Activated naive CD8-positive, alpha-beta T cell treated with anti-CD3 and anti-CD28 coated beads for 36 hours (primary cell): ENCODE measurements at regions not wholly inside any gene's neighbourhood (a gene's known extent, or its start where the extent isn't known, plus 50 kb on each side); places are given as distances from the start of the nearest gene placed in this dataset.

Experiments
- DNase-seq: peaks from one replicate; pipeline ENCODE4 v3.0.0; 2021
- H3K27ac Mint-ChIP-seq: one replicate; pipeline ENCODE4 v1.8.0; 2022; ENCODE audit warnings: mild to moderate bottlenecking, moderate library complexity, mixed read lengths
- H3K27me3 Mint-ChIP-seq: one replicate; pipeline ENCODE4 v1.8.0; 2022; ENCODE audit warnings: mild to moderate bottlenecking, mixed read lengths
- H3K36me3 Mint-ChIP-seq: one replicate; pipeline ENCODE4 v1.8.0; 2021; ENCODE audit warnings: mild to moderate bottlenecking, mixed read lengths
- H3K4me1 Mint-ChIP-seq: one replicate; pipeline ENCODE4 v1.8.0; 2021; ENCODE audit warnings: mixed read lengths
- H3K4me3 Mint-ChIP-seq: one replicate; pipeline ENCODE4 v1.8.0; 2022; ENCODE audit warnings: mild to moderate bottlenecking, moderate library complexity, mixed read lengths
- H3K9me3 Mint-ChIP-seq: one replicate; pipeline ENCODE4 v1.8.0; 2022; ENCODE audit warnings: mixed read lengths

DNA sequence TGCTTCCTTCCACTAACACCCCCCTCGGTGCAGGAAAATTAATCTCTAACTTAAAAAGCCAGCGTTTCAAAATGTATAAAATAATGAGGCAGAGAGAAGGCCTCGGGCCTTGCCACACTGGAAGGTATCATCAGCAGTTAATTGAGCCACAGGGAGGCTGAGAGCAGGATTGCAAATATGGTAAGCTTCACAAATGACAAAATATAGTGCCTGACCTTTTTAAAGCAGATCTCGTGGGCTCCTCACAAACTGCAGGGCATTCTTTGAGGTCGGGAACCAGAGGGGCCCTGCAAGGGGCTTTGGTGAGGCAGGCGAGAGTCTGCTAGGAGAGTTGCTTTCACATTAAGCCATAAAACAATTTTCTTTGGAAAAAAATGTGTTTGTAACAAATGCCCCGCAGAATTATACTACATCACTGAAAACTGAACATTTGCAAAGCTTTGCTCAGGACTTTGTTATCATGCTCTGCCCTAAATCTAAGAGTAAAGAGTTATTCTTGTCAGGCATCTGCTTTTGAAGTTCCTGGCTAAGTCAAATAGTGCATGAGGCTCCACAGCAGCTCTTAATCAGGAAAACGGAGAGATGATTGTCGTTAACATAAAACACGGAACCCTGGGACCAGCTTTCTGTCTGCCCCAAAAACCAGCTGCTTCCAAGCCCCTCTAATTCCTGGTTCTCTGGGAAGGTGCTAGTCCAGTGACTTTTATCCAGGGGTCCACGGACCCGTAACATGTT lies 61.4 kb upstream of the SYT13 start:
- no peak overlapping the region for H3K4me3 Mint-ChIP-seq
- H3K9me3 Mint-ChIP-seq = peaks cover 2% of the 10 kb centered on the region
- DNase-seq = no peak
- H3K27ac Mint-ChIP-seq = no peak overlapping the region
- H3K4me1 Mint-ChIP-seq = peaks cover 7% of the 10 kb centered on the region
- H3K36me3 Mint-ChIP-seq = no peaks in the 10 kb centered on the region
- peaks cover 12% of the 10 kb centered on the region for H3K27me3 Mint-ChIP-seq

DNA sequence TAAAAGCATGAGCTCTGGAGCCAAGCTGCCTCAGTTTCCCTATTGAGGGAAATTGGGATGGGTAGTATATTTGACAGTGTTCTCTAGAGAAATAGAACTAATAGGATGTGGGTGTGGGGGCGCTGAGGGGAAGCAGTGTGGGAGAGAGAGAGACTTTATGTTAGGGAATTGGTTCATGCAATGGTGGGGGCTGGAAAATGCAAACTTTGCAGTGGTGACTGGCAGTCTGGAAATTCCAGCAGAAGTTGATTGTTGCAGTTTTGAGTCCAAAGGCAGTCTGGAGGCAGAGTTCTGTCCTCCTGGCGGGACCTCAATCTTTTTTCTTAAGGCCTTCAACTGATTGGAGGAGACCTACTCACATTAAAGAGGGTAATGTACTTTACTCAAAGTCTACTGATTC lies 59.4 kb upstream of the SYT13 start:
- Mint-ChIP-seq H3K36me3 (no peaks in the 10 kb centered on the region), H3K27ac (no peak overlapping the region), H3K4me3 (no peak overlapping the region), H3K4me1 (peaks cover 5% of the 10 kb centered on the region), H3K9me3 (no peaks in the 10 kb centered on the region), H3K27me3 (peaks cover 17% of the 10 kb centered on the region)
- no peak for DNase-seq

DNA sequence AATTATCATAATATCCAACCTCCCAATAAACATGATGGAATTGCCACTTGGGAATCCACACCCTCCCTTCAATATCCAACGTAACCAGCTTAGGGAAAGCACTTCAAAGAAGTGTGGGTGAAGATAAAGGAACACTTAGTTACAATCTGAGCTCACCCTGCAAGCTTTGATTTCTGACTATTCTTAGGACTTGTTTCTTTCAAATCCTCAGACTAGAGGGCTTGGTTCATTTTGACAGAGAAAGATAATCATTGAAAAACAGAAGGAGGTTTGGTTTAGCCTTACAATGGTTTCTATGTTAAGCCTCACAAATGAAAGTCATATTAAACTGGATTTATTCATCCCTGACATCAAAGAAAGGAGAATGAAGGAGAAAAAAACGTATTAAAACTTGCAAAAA lies 57.9 kb upstream of the SYT13 start:
- peaks cover 12% of the 10 kb centered on the region for H3K4me1 Mint-ChIP-seq
- no peaks in the 10 kb centered on the region for H3K36me3 Mint-ChIP-seq
- no peak overlapping the region for H3K4me3 Mint-ChIP-seq
- no peak for DNase-seq
- H3K27me3 Mint-ChIP-seq = peaks cover 17% of the 10 kb centered on the region
- no peak overlapping the region for H3K27ac Mint-ChIP-seq
- H3K9me3 Mint-ChIP-seq = no peaks in the 10 kb centered on the region

DNA sequence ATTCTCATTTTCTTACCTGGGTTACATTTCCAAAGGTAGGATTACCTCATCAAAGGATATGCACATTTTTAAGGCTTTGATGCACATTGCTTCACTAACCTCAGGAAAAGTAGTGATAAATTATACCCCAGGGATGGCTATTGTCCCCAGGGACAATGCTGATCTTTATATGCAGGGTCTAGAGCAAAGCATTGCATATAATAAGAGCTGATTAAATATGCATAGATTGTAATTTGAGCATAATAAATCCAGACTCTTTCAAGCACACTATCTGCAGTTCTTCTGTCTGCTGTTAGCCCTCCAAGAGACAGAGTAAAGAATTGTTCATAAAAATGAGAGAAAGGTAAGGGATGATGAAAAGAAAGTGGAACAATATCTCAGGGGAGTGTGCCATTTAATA lies 57.3 kb upstream of the SYT13 start:
- H3K27ac Mint-ChIP-seq = no peak overlapping the region
- H3K27me3 Mint-ChIP-seq = peaks cover 17% of the 10 kb centered on the region
- H3K9me3 Mint-ChIP-seq = no peaks in the 10 kb centered on the region
- H3K4me3 Mint-ChIP-seq = no peak overlapping the region
- DNase-seq = no peak
- H3K36me3 Mint-ChIP-seq = no peaks in the 10 kb centered on the region
- peaks cover 12% of the 10 kb centered on the region for H3K4me1 Mint-ChIP-seq

DNA sequence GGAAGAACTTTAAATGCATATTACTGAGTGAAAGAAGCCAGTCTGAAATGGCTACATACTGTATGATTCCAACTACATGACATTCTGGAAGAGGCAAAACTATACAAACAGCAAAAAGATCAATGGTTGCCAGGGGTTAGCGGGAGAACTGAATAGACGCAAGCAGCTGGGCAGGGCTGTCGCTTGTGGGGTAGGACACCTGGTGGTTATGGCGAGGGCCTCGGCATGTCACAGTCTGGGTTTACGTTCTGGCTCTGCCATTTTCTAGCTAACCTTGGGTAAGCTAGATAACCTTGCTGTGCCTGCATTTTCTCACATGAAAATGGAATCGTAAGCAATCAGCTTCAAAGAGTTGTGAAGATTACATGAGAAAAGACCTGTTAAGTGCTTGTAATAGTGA lies 55.2 kb upstream of the SYT13 start:
- Mint-ChIP-seq H3K4me3 (no peak overlapping the region), H3K27ac (no peak overlapping the region), H3K36me3 (no peaks in the 10 kb centered on the region), H3K9me3 (no peaks in the 10 kb centered on the region), H3K4me1 (peaks cover 10% of the 10 kb centered on the region), H3K27me3 (peaks cover 17% of the 10 kb centered on the region)
- DNase-seq = no peak

DNA sequence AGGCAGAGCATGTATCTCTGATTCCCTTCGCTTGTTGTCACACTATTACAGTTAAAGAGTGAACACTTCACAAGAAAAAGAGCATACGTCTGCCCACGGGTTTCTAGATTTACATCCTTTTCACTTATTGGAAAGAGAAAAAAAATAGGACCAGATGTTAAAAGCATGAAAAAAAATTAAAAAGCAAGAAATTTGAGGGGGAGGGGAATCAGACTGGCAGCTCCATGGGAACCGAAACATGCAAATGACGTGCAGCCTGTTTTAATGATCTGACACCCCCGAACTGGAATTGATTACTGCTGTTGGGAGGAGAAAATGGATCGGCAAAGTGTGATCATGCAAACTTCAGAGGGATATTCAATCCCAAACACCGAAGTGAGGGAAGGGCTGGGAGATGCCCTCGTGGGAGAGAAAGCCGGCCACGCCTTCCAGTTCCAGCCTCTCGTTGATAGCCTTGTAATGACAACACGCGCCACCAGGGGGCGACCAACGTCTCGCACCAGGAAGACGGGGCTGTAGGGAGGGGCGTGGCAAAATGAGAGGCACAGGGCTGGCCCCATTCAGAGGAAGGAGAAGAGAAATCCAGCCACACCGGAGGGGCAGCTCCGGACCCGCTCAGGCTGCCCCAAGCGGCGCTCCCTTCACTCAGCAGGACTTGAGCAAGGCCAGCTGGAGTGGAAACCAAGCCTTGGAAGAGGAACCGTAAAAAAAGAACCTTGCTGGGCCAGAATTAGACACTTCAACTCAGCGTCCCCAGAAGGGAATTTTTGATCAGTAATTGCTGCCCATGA lies 53.8 kb upstream of the SYT13 start:
- Mint-ChIP-seq H3K4me1 (peaks cover 10% of the 10 kb centered on the region), H3K27me3 (peaks cover 13% of the 10 kb centered on the region), H3K4me3 (peak overlapping the region; percentile 75), H3K36me3 (no peaks in the 10 kb centered on the region), H3K27ac (no peak overlapping the region), H3K9me3 (no peaks in the 10 kb centered on the region)
- DNase-seq = peak; percentile 88

DNA sequence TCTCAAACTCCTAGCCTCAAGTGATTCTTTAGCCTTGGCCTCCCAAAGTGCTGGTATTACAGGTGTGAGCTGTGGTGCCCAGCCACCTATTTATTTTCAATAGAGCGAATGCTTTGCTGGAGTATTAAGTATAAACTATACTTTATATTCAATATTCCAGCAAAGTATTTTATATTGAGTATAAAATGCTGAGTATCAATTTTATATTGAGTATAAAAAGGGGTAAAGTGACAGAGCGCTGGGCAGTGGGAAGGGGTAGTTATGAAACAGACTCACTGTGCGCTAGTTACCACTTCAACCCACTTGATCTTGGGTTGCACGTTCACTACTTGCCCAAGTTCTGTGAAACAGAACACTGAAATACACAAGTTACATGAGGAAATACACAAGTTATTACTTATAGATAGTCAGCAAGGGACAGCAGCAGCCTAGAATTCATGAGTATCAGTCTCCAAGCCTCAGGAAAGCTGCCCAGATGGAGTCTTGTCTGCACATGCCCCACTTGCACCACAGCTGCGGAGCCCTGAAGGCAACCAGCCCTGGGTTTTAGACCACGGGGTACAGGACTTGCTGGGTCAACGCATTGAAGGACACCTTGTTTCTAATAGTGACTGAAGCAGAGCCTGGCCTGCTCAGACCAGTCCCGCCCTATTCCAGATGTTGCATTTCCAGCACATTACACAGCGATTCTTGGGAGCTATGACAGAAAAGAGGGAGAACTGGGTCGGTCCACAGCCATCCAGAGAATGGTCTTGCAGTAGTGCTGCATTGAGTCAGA lies 51.6 kb upstream of the SYT13 start:
- H3K4me1 Mint-ChIP-seq = peaks cover 10% of the 10 kb centered on the region
- no peak for DNase-seq
- no peaks in the 10 kb centered on the region for H3K36me3 Mint-ChIP-seq
- peaks cover 12% of the 10 kb centered on the region for H3K27me3 Mint-ChIP-seq
- H3K4me3 Mint-ChIP-seq = no peak overlapping the region
- no peak overlapping the region for H3K27ac Mint-ChIP-seq
- H3K9me3 Mint-ChIP-seq = no peaks in the 10 kb centered on the region

DNA sequence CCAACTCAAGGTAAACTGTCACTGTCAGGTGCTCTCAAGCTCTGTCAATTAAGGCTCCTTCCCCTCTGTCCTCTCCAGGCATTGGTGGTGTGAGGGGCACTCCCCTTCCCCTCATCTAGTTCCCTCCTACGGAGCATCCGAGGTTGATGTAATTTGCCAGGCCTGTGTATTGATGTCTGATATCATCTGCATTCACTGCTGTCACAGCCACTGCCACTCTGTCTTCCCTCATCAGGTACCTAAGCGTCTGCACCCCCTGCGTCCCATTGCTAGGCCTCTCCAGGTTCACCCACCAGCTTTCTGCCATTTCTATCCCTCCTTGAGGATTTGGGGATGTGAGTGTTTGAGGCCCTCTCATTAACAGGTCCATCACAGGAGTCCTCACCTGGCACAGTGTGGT lies 50.0 kb upstream of the SYT13 start:
- H3K4me1 Mint-ChIP-seq = peaks cover 10% of the 10 kb centered on the region
- no peaks in the 10 kb centered on the region for H3K36me3 Mint-ChIP-seq
- peaks cover 20% of the 10 kb centered on the region for H3K27me3 Mint-ChIP-seq
- no peak overlapping the region for H3K27ac Mint-ChIP-seq
- H3K9me3 Mint-ChIP-seq = no peaks in the 10 kb centered on the region
- DNase-seq = no peak
- H3K4me3 Mint-ChIP-seq = no peak overlapping the region
